ENCODE measurements at regions not wholly inside any gene's neighbourhood (a gene's known extent, or its start where the extent isn't known, plus 50 kb on each side); places are given as distances from the start of the nearest gene placed in this dataset.
"Not testable (repeated sequence)": the region's sequence is repeated elsewhere in the genome, so short reads cannot be mapped to it uniquely, and the experiment has no call there.

DNA sequence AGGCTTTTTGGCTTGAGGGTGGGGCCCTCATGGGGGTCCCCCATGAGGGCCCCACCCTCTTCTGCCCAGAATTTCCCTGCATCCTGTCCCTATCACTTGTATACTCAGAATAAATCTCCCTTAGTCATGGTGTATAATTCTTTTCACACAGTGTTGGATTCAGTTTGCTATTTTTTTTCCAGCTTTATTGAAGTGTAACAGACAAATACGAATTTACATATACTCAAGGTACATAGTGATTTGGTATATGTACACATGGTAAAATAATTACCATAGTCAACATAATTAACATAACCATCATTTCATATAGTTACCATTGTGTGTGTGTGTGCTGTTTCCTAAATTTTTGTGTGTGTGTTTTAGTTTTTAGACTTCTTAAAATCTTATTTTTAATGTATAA is 289.4 kb downstream of the CNTNAP3B start:
- H3K9me3 Mint-ChIP-seq, H3K36me3 Mint-ChIP-seq, H3K27me3 Mint-ChIP-seq, H3K4me3 Mint-ChIP-seq, H3K4me1 Mint-ChIP-seq, H3K27ac Mint-ChIP-seq: not testable (repeated sequence)

DNA sequence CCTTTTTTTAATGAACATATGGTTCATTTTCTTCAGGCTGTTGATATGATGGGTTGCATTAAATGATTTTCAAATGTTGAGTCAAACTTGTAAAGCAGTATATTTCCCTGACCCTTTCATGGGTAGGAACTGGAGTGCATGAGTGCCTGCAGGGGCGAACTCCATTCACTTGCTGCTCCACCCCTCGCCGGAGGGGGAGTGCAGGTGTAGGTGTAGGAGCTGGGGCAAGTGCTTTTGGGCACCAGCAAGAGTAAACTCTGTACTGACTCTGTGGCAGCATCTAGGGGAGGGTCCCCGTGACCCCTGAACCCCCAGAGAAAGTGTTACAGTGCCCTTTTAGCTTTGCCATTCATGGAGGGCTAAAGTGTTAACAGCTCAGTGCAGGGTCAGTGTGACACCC is 290.3 kb downstream of the CNTNAP3B start:
- not testable (repeated sequence) for H3K36me3 Mint-ChIP-seq

DNA sequence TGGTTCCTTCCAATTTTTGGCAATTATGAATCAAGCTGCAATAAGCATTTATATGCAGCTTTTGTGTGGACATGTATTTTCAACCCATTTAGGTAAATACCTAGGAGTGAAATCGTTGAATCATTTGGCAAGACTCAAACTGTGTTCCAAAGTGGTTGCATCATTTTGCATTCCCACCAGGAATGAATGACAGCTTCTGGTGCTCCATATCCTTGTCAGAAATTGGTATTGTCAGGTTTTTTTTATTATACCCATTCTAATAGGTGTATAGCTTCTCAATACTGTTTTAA is 290.7 kb downstream of the CNTNAP3B start:
- not testable (repeated sequence) for H3K36me3 Mint-ChIP-seq, H3K9me3 Mint-ChIP-seq, H3K27ac Mint-ChIP-seq, H3K4me1 Mint-ChIP-seq, H3K4me3 Mint-ChIP-seq, H3K27me3 Mint-ChIP-seq

More for the DNA sequence above, 290.3 kb downstream of the CNTNAP3B start:
- H3K27ac Mint-ChIP-seq, H3K4me3 Mint-ChIP-seq, H3K9me3 Mint-ChIP-seq, H3K4me1 Mint-ChIP-seq, H3K27me3 Mint-ChIP-seq: not testable (repeated sequence)

DNA sequence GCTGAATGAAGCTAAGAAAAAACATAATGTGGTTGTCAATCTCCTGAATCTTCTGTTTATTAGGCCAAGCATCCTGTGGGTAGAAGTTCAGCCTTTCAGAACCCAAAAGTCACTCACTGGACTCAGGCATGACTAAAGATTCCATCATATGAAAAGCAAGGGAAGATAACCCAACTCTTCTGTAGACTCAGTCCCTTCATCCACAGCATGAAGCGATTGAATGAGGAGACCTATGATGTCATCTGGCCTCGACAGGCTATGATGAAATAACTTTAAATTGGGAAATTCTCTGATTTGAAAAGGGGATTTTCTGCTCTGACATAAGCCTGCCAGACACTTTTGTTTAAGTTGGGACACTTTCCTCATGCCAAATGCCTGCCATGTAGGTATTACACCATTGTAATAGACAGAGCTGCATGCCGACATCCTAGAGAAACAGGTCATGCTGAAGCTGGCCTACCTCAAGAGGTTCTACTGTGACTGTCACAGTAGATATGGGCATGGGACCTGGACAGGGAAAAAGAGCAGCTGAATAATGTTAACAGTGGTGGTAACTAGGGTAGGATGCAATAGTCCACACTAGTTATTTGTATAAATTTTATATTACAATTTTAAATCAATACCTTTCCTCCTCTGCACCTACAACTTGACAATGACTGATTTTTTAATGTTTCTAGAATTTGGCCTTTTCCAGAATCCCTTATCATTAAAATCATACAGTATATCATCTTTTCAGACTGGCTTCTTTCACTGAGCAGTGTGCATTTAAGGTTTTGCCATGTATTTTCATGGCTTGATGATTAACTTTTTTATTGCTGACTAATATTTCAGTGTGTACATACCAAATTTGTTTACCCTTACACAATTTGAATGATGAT is 291.3 kb downstream of the CNTNAP3B start:
- H3K27me3 Mint-ChIP-seq, H3K4me1 Mint-ChIP-seq, H3K9me3 Mint-ChIP-seq, H3K36me3 Mint-ChIP-seq, H3K4me3 Mint-ChIP-seq, H3K27ac Mint-ChIP-seq: not testable (repeated sequence)

DNA sequence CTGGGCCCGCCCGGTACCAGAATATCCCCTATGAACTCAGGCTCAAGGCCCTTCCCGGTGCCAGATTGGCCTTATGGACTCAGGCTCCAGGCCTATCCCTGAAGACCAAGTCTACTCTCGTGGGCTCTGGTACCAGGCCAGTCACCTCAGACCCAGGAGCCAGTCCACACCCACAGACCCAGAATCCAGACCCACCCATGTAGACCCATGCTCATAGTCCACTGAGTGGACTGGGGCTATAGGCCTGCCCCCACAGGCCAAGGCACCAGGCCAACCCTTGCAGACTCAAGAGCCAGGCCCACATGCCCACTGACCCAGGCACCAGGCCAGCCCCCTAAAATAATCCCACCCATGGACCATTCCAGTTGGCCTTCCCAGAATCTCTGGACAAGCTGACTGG is 296.1 kb downstream of the CNTNAP3B start:
- not testable (repeated sequence) for H3K4me1 Mint-ChIP-seq, H3K27me3 Mint-ChIP-seq, H3K27ac Mint-ChIP-seq, H3K36me3 Mint-ChIP-seq, H3K4me3 Mint-ChIP-seq, H3K9me3 Mint-ChIP-seq

DNA sequence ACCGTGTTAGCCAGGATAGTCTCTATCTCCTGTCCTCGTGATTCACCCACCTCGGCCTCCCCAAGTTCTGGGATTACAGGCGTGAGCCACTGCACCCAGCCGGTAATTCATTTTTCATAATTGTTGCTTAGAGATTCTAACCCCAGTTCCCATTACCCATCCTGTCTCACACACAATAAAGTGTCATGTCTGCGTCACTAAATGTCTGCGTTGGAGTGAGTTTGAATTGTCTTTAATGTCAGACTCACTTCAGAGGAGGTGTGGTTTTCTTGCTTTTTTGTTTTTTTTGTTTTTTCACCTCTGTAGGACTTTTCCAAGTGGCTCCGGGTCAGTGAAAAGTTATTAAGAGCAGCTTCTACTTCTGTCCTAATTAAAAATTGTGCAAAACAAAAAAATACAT is 304.5 kb downstream of the CNTNAP3B start:
- H3K4me1 Mint-ChIP-seq, H3K36me3 Mint-ChIP-seq, H3K9me3 Mint-ChIP-seq, H3K27me3 Mint-ChIP-seq, H3K4me3 Mint-ChIP-seq, H3K27ac Mint-ChIP-seq: not testable (repeated sequence)

DNA sequence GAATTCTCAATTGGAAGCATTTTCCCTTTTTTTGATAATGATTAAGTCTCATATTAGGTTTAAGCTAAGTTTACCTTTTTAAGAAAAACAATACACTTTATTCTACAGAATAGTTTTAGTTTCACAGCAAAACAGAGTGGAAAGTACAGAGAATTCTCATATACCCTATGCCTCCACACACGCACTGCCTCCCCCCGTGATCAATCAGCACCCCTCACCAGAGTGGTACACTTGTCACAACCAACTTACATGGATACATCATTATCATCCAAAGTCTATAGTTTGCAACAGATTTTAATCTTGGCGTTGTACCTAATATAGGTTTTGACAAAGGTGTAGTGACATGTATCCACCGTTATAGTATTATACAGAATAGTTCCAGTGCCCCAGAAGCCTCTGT is 326.5 kb downstream of the CNTNAP3B start:
- H3K27me3 Mint-ChIP-seq, H3K36me3 Mint-ChIP-seq, H3K27ac Mint-ChIP-seq, H3K4me1 Mint-ChIP-seq, H3K4me3 Mint-ChIP-seq, H3K9me3 Mint-ChIP-seq: not testable (repeated sequence)

DNA sequence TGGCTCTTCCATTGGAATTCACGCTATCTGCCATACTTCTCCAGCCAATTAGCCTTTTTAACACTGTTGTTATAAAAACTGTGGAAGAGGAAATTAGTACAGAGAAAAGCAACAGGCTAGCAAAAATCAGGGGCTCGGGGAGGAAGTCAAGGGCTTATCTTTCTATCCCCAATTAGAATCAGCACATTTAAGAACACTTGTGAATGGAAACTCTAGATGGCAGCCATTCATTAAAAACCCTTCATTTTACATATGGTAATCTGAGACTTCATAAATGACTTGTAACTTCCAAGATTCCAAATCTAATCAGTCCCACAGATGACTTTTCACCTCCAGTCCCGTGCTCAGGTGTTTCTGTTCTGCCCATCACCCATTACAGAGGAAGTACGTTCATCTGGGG is 330.5 kb downstream of the CNTNAP3B start:
- not testable (repeated sequence) for H3K4me1 Mint-ChIP-seq, H3K9me3 Mint-ChIP-seq, H3K27ac Mint-ChIP-seq, H3K4me3 Mint-ChIP-seq, H3K36me3 Mint-ChIP-seq, H3K27me3 Mint-ChIP-seq

DNA sequence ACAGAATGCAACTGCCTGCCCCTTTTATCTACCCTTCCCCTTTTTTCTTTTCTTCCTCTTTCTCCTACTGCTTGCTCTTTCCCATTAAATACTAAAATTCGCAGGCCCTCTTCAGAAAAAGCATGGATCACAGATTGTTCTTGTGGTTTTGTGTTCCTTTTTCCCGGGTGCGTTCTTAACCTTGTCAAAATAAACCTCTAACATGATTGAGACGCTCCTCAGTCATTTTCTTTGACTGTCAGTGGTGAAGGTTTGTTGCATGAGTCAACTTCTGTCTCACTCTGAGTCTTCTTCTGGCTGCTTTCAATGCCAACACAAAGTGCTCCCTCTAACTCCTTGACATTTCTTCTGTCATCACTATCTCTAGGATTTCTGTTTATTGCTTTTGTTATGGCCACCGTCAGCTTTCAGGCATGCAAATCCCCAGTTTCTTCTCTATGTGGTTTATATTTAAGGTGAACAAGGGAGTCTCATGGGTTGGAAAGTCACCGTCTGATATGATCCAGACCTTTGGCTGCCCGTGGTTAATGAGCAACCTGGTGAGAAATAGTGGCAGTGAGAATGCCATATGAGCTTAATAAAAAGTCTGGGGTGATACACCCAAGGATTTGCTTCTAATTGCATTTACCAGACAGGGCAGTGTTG is 338.4 kb downstream of the CNTNAP3B start:
- not testable (repeated sequence) for H3K27me3 Mint-ChIP-seq, H3K27ac Mint-ChIP-seq, H3K36me3 Mint-ChIP-seq, H3K4me3 Mint-ChIP-seq, H3K9me3 Mint-ChIP-seq, H3K4me1 Mint-ChIP-seq

DNA sequence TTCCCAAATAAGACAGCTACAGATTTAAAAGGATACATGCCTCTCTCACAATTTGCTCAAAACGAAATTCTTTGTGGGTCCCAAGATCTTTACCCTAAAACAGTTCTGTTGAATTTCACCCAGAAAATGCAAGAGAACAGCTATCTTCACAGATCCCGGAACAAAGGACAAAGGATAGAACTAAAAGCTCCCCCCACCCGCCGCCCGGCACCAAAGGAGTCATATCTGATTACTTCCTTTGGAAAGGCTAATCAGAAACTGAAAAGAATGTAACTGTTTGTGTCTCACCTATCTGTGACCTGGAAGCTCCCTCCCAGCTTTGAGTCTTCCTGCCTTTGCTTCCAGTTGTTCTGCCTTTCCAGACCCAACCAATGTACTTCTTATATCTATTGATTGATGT is 339.2 kb downstream of the CNTNAP3B start:
- not testable (repeated sequence) for H3K4me3 Mint-ChIP-seq, H3K36me3 Mint-ChIP-seq, H3K27ac Mint-ChIP-seq

DNA sequence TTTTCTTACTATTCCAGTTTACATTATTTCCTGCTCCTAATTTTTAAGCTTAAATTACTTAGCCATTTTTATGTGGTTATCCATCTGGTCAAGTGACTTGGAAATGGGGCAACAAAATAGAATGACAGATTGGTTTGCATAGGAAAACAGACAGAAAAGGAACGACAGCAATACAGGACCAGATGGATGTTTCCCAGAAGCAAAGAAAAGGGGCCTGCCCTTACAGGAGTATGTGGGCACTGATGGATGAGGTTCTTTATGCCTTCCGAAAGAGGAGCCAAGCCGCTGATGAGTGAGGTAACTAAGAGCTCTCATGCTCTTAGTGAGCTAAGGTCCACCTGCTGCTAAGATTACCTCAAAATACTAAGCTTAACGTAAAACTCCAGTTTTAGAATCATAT is 339.8 kb downstream of the CNTNAP3B start:
- H3K4me1 Mint-ChIP-seq, H3K9me3 Mint-ChIP-seq, H3K36me3 Mint-ChIP-seq, H3K27ac Mint-ChIP-seq, H3K27me3 Mint-ChIP-seq, H3K4me3 Mint-ChIP-seq: not testable (repeated sequence)

More for the DNA sequence above, 339.2 kb downstream of the CNTNAP3B start:
- H3K4me1 Mint-ChIP-seq, H3K9me3 Mint-ChIP-seq, H3K27me3 Mint-ChIP-seq: not testable (repeated sequence)

DNA sequence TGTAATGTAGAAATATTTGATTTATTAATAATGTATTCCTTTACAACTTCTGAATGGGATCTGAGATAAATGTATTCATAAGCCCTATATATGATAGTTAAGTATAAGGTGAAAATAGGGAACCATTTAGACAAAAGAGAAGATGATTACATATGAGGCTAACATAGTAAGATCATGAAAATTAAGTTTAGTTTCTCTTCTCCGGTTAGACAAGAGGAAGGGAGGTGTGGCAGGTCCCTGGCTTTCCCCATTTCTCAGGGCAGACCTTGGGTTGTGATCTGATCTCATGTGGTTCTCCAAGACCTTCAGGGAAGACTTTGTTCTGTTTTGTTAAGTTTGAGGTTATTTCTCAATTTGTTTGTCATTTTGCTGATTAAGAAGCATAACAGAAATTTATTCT is 341.3 kb downstream of the CNTNAP3B start:
- H3K36me3 Mint-ChIP-seq, H3K9me3 Mint-ChIP-seq, H3K27me3 Mint-ChIP-seq, H3K4me3 Mint-ChIP-seq, H3K4me1 Mint-ChIP-seq, H3K27ac Mint-ChIP-seq: not testable (repeated sequence)

DNA sequence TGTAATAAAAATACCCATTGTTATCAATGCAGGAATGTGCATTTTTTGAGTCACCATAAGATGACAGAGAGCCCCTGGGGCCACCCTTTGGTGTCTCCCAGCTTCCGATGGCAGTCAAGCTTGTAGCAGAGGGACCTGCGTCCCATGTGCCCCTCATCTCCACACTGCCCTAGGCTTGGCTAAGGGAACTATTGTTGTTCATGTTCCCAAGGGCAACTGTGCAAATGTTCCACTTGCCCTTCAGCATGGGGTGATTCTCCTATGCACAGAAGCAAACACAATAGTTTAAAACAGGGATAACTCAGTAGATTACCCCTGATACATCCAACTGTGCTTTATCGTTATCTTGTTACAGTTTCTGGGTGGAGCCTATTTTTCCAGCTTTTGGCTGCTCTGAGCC is 342.0 kb downstream of the CNTNAP3B start:
- not testable (repeated sequence) for H3K27ac Mint-ChIP-seq, H3K27me3 Mint-ChIP-seq, H3K36me3 Mint-ChIP-seq, H3K9me3 Mint-ChIP-seq, H3K4me3 Mint-ChIP-seq, H3K4me1 Mint-ChIP-seq

DNA sequence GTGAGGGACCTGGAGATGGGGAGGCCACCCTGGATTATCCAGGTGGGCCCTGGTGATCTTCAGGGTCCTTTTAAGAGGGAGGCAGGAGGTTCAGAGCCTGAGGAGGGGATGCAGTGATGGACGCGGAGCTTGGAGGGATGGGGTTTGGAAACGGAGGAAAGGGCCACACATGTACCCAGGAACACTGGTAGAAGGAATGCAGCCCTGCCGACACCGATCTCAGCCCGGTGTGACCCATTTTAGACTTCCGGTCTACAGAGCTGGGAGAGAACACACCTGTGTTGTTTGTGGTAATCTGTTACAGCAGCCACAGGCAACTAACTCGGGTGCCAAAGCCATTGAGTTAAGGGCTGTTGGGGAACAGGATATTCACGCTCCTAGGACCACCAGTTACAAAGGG is 345.2 kb downstream of the CNTNAP3B start:
- not testable (repeated sequence) for H3K4me3 Mint-ChIP-seq, H3K4me1 Mint-ChIP-seq, H3K36me3 Mint-ChIP-seq, H3K9me3 Mint-ChIP-seq, H3K27ac Mint-ChIP-seq, H3K27me3 Mint-ChIP-seq

DNA sequence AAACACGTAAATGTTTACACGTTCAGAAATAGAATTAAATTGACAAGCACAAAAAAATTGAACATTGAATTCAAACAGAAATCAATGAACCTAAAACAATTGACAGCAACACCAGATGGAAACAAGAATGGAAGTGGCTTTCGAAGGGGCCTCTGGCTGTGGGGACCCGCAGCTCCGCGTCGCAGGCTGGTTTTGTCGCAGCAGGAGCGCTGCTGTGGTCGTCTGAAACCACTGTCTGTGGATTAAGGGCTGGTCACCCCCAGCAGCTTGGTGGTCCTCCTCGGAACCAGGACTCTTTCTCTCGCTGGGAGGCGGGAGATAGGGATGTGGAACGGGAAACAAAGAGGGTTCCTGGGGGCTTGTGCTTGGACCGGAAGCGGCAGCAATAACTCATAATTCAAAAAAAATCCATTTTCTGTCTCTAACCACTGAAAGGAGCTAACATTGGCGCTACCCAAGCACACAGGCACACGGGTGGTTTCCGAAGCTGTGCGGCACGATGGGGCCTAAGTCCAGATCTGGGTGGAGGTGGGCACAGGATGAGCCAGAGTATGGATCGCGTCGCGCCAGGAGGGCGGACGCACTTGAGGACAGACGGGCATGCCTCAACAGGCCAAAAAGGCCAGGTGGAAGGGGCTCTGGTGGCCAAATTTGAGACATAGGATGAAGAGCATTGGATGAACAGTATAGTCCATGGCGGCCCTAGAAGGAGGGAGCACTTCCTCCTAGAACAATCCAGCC is 346.0 kb downstream of the CNTNAP3B start:
- H3K4me1 Mint-ChIP-seq, H3K27me3 Mint-ChIP-seq, H3K9me3 Mint-ChIP-seq, H3K27ac Mint-ChIP-seq, H3K36me3 Mint-ChIP-seq, H3K4me3 Mint-ChIP-seq: not testable (repeated sequence)

DNA sequence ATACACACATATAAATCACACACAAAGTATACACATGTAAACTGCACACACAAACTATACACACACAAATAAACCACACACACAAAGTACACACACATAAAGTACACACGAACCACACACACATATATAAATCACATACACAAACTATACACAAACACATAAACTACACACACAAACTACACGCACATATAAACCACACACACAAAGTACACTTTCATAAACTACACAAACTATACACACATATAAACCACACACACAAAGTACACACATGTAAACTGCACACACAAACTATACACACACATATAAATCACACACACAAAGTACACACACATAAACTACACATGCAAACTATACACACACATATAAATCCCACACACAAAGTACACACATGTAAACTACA is 347.3 kb downstream of the CNTNAP3B start:
- H3K36me3 Mint-ChIP-seq, H3K9me3 Mint-ChIP-seq, H3K4me1 Mint-ChIP-seq, H3K27me3 Mint-ChIP-seq, H3K4me3 Mint-ChIP-seq, H3K27ac Mint-ChIP-seq: not testable (repeated sequence)

DNA sequence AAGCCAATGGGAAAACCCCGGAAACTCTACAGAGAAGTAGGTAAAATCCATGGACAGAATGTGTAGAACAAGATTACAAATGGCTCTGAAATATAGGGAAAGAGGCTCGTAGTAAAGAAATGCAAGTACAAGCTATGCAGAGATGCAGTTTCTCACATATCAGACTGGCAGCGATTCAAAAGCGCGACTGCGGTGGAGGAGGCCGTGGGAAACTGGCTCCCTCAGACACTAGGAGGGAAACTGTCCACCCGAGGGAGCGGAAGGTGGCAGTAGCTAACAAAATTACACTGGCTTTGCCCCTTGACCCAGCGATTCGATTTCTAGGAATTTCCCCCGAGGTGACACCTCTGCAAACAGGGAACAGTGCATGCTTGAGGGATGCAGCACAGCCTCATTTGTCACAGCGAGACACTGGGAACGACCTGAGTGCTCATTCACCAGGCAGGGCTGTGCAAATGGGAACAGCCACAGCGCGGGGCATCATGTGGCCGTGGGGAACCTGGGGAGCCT is 349.3 kb downstream of the CNTNAP3B start:
- H3K36me3 Mint-ChIP-seq, H3K4me3 Mint-ChIP-seq, H3K27me3 Mint-ChIP-seq, H3K27ac Mint-ChIP-seq, H3K9me3 Mint-ChIP-seq, H3K4me1 Mint-ChIP-seq: not testable (repeated sequence)

All from activated naive CD4-positive, alpha-beta T cell treated with anti-CD3 and anti-CD28 coated beads, Interleukin-2, amount 50 U/mL, for 24 hours (primary cell).